22Rv1 (cell line): ENCODE measurements at regions not wholly inside any gene's neighbourhood (a gene's known extent, or its start where the extent isn't known, plus 50 kb on each side); places are given as distances from the start of the nearest gene placed in this dataset.

Source experiments
- CTCF ChIP-seq: fragments of 450-650 bp; IDR thresholded peaks from 2 replicates; pipeline ENCODE4 v1.5.1; 2017; ENCODE audit warnings: mild to moderate bottlenecking
- ZFX ChIP-seq: fragments of 450-650 bp; IDR thresholded peaks from 2 replicates; pipeline ENCODE4 v1.6.1; 2017; ENCODE audit warnings: antibody characterized with exemption, borderline replicate concordance

- TF ChIP-seq CTCF (no peak), ZFX (no peak)
Observed at GRCh38 chr9:135269912-135270830, 182.7 kb downstream of the OLFM1 start.
